ENCODE measurements at regions not wholly inside any gene's neighbourhood (a gene's known extent, or its start where the extent isn't known, plus 50 kb on each side); places are given as distances from the start of the nearest gene placed in this dataset.

- DNase-seq (ENCODE audit: extremely low read depth, low read depth) = no peak
- no peak for TF ChIP-seq CTCF (IDR thresholded peaks at IDR 0.05; ENCODE audit: low read depth, low read length)
Measured at GRCh38 chr21:25246546-25246945, 360.7 kb downstream of the MRPL39 start.

GRCh38 chr21:25244735-25245134, 362.5 kb downstream of the MRPL39 start:
- DNase-seq (ENCODE audit: extremely low read depth, low read depth) = no peak
- TF ChIP-seq CTCF (IDR thresholded peaks at IDR 0.05; ENCODE audit: low read depth, low read length) = no peak

GRCh38 chr21:25243808-25244207, 363.5 kb downstream of the MRPL39 start:
- TF ChIP-seq CTCF (IDR thresholded peaks at IDR 0.05; ENCODE audit: low read depth, low read length) = no peak
- no peak for DNase-seq (ENCODE audit: extremely low read depth, low read depth)

GRCh38 chr21:25240974-25241373, 366.3 kb downstream of the MRPL39 start:
- DNase-seq (ENCODE audit: extremely low read depth, low read depth) = no peak
- no peak for TF ChIP-seq CTCF (IDR thresholded peaks at IDR 0.05; ENCODE audit: low read depth, low read length)

- DNase-seq (ENCODE audit: extremely low read depth, low read depth) = no peak
- no peak for TF ChIP-seq CTCF (IDR thresholded peaks at IDR 0.05; ENCODE audit: low read depth, low read length)
Measured at GRCh38 chr21:25234857-25235801, 372.2 kb downstream of the MRPL39 start.

- no peak for TF ChIP-seq CTCF (IDR thresholded peaks at IDR 0.05; ENCODE audit: low read depth, low read length)
- DNase-seq (ENCODE audit: extremely low read depth, low read depth) = no peak
Measured at GRCh38 chr21:25220954-25221353, 386.3 kb downstream of the MRPL39 start.

- no peak for DNase-seq (ENCODE audit: extremely low read depth, low read depth)
- no peak for TF ChIP-seq CTCF (IDR thresholded peaks at IDR 0.05; ENCODE audit: low read depth, low read length)
Measured at GRCh38 chr21:25220169-25220568, 387.1 kb downstream of the MRPL39 start.

Data from AG09319 (cell line).